Fibroblast of mammary gland (primary cell): ENCODE measurements at regions not wholly inside any gene's neighbourhood (a gene's known extent, or its start where the extent isn't known, plus 50 kb on each side); places are given as distances from the start of the nearest gene placed in this dataset.

Source experiments
- DNase-seq: peaks from one replicate; pipeline ENCODE4 v3.0.0-alpha.2; 2010; ENCODE audit warnings: low read depth
- H3K4me3 ChIP-seq: 2 replicates; pipeline ENCODE4 v1.5.1; 2011; ENCODE audit warnings: low read depth, mild to moderate bottlenecking, low read length, moderate library complexity; ENCODE audit not compliant: control insufficient read depth
- CTCF ChIP-seq: conservative IDR thresholded peaks from 2 replicates; pipeline ENCODE4 v1.5.1; 2011; ENCODE audit warnings: low read depth, low read length, inconsistent platforms; ENCODE audit not compliant: control insufficient read depth, insufficient read depth

GRCh38 chr3:197356741-197357140 lies 58.3 kb upstream of the DLG1 start:
- TF ChIP-seq CTCF: no peak
- no peak overlapping the region for H3K4me3 ChIP-seq
- DNase-seq: no peak

- no peak overlapping the region for H3K4me3 ChIP-seq
- no peak for TF ChIP-seq CTCF
- no peak for DNase-seq
These were observed 57.9 kb upstream of the DLG1 start for GRCh38 chr3:197356275-197356674.

- no peak for DNase-seq
- no peak overlapping the region for H3K4me3 ChIP-seq
- no peak for TF ChIP-seq CTCF
These were observed 57.3 kb upstream of the DLG1 start for GRCh38 chr3:197355713-197356112.

GRCh38 chr3:197354568-197355001 lies 56.2 kb upstream of the DLG1 start:
- peak; percentile 47 for DNase-seq
- no peak for TF ChIP-seq CTCF
- no peak overlapping the region for H3K4me3 ChIP-seq

GRCh38 chr3:197353867-197354567 lies 55.6 kb upstream of the DLG1 start:
- no peak overlapping the region for H3K4me3 ChIP-seq
- TF ChIP-seq CTCF: no peak
- DNase-seq: no peak

GRCh38 chr3:197353001-197353866 lies 54.8 kb upstream of the DLG1 start:
- no peak for TF ChIP-seq CTCF
- no peak overlapping the region for H3K4me3 ChIP-seq
- DNase-seq: no peak
